ENCODE measurements at regions not wholly inside any gene's neighbourhood (a gene's known extent, or its start where the extent isn't known, plus 50 kb on each side); places are given as distances from the start of the nearest gene placed in this dataset.

DNA sequence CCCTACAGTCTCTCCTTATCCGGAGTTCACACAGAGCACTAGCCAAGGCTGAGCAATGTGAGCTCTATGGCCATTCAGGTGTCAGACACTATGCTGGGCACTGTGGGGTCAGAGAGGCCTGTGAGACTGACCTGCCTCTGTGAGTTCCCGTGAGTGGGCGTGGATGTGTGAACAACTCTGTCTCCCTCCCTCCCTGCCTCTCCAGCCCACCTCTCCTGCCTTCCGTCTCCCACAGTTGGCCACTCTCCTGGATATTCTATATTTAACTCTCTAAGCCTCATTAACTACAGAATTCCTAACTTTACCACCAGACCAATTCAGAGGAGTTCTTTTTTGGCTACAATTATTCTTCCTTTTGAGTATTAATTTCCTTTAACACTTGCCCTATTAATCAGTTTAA, 191.6 kb upstream of the NCAM1 start:
- DNase-seq, result no peak

DNA sequence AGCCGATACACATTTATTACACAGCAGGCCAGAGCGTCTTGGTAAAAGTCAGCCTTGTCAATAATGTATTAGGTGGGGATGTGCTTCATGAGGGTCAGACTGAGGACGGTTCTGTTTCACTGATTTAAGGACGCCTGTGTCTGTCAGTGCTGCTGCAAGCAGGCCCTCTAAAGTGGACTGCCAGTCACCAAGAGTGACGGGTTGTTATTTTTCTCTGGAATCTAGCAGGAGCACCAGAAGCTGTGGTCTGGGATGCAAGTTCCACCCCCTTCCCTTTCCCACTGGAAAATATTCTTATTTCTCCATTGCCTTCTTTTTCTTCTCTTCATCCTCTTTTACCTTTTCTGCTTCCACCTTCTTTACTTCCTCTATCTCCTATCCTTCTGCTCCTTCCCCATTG, 191.2 kb upstream of the NCAM1 start:
- no peak for DNase-seq

DNA sequence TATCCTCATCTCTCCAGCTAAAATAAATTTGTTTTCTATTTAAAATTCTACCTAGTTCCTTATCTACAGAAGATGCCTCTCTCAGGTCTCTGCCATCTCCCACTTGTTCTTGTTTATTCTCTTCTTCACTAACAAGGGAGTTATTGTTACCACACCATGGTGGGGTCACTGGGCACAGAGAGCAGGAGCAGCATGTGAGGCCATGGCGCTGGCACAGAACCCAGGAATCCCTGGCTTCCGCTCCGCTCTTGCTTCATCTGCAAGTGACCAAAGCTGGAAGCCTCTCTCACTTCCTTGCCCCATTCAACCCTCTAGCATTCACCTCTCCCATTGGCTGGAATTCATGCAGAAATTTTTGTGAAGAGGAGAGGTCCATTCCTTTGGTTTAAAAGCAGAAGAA, 190.7 kb upstream of the NCAM1 start:
- no peak for DNase-seq

- no peak for DNase-seq
Measured at GRCh38 chr11:112771851-112772250, 189.4 kb upstream of the NCAM1 start.

DNA sequence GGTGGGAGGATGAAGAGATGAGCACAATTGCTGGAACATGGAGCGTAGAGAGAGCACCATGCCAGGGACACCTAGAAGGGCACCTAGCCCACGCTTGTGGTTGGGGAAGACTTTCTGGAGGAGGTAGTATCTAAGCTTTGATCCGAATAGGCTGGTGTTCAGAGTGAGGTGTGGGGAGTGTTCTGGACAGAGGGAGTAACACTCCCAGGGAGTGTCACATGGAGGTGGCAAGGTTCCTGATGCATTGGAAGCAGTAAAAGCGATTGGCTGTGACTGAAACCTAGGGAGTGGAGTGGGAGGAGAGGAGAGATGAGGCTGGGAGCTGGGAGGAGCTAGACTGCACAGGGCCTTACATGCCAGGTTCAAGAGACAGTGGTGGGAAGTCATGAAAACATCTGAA, 188.0 kb upstream of the NCAM1 start:
- DNase-seq, result no peak

DNA sequence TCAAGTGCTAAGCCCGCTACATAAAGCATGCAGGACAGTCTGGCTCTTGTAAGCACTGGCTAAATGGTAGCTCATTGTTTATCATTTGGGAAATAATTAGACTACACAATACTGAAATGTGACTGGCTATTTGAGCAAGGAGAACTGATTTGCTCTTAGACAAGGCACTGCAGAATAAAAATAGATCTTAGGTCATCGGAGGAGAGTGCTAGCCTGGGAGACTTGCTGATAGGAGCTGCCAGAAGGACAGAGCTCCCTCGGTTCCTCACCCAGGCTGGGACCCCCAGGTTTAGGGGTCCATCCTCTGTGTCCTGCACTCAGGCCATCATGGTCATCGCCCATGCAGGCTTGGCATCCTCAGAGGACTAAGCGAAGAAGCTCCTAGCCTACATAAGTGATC, 184.4 kb upstream of the NCAM1 start:
- no peak for DNase-seq

DNA sequence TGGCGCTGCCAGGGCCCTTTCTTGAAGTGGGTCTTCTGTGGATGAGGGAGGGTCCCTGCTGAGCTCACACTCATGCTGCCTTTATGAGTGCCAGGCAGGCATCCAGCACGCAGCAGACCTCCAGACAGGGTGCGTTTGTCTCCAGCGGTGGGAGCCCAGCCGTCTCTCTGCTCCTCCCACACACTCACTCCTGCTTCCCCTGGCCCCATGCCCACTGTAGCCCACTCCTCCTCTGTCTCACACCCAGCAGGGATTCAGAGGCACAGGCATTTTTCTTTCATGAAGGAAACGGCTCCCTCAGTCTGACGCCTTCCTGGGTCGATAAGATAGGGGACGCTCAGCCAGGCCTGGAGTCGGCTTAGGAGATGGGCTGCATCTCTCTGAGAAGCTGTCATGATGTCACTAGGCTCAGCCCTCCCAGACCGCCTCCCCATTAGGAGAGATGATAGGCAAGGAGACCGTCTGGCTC, 183.9 kb upstream of the NCAM1 start:
- no peak for DNase-seq

DNA sequence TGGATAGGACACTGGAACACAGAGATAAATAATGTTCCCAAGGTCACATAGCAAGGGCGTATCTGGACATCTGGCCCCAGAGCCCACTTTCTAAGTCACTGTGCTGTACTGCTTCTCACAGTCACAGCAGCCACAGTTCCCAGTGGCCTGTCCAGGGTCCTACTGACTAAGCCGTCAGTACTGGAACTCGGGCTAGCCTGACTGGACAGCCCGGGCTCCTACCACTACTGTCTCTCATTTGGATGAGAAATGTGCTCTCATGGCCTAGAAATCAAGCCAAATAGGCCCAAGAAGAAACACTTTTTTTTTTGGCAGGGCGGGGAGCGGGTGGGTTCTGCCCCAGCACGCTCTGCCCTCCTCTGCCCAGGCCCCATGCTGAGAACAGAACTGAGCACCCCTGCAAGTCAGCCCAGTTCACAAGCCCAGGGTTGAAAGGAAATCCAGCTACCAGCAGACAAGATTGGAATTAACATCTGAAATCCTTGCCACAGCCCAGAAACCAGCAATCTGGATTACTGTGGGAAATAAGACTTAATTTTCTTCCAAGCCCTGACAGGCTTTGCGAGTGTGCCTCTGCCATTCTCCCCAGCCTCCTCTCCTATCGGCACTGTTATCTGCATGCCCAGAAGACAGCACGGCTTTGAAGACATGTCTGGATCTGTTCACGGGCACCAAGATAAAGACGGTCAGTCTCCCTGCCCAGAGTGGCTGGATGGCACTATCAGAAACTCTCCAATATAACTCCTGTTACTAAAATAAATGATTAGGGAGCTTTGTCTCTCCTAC, 182.9 kb upstream of the NCAM1 start:
- DNase-seq, result no peak

GRCh38 chr11:112778877-112779266, 182.3 kb upstream of the NCAM1 start:
- DNase-seq, result no peak

DNA sequence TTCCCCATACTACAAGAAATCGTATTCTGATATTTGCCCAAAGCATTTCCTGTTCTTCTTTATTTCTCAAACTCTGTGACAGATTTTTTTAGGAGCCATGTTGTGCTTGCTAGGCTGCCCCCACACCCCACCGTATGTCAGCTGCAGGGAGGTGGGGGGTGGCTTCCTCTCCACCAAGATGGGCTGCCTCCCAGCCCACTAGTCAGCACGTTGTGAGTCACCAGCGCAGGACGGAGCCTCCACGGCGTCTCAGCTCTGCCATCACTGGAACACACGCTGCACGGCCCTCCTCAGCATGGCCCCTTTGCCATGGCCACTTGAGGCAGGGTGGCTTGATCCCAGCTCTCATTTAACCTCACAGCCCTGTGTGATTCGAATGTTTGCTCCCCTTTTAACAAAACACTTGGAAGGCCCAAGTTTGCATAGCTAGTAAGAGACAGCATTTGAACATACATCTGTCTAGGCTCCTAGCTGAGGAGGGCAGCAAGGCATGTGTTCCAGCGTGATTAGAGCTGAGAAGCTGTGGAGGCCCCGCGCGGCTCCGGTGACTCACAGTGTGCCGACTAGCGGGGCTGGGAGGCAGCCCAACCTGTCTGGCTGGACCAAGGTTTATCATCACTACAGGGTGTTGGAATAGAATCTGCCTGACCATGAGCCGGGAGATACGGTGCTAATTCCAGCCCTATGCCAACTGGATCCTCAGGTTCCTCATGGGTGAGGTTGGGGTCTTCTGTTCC, 180.7 kb upstream of the NCAM1 start:
- no peak for DNase-seq

DNA sequence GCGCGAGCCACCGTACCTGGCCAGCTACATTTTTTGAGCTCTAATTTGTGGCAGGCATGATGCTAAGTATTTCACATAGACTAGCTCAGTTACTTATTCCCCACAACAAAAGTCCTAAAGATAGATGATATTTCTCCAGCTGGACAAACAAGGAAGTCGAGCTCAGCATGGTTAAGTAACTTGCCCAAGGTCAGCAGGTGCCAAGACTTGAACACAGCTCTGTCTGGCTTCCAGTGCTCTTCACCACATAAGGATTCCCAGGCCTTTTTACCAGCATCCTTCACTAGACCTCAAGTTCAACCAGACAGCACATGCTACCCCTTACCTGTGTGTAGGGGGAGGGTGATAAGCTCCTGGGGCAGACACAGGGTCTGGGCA, 177.3 kb upstream of the NCAM1 start:
- no peak for DNase-seq

GRCh38 chr11:112784323-112785073, 176.7 kb upstream of the NCAM1 start:
- no peak for DNase-seq

GRCh38 chr11:112785149-112785548, 176.1 kb upstream of the NCAM1 start:
- DNase-seq, result no peak

DNA sequence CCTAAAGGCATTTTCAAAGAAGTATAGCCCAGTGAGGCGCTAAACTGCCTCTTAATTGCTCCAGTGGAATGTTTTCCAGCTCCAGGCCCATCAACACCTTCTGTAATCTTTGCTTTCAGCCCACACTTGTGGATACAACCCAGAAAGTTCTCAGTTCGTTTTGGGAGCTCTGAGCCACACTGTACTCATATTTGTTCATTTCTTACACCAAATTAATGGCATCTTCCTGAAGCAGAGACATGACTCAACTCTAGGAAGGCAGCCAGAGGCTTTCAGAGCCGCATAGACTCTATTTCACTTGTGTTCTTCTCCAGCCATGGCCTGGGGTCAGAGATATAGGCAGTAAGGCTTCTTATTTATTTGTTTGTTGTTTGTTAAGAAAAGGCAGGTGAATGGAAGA, 175.5 kb upstream of the NCAM1 start:
- DNase-seq, result no peak

GRCh38 chr11:112786196-112786595, 175.0 kb upstream of the NCAM1 start:
- no peak for DNase-seq

GRCh38 chr11:112786886-112787530, 174.2 kb upstream of the NCAM1 start:
- DNase-seq, result no peak

DNA sequence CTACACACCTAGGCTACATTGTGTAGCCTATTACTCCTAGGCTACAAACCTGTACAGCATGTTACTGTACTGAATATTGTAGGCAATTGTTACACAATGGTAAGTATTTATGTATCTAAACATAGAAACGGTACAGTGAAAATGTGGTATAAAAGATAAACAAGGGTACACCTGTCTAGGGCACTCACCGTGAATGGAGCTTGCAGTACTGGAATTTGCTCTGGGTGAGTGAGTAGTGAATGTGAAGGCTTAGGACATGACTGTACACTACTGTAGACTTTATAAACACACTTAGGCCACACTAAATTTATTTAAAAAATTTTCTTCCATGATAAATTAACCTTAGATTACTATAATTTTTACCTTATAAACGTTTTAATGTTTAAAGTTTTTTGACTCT, 171.7 kb upstream of the NCAM1 start:
- DNase-seq, result no peak

DNA sequence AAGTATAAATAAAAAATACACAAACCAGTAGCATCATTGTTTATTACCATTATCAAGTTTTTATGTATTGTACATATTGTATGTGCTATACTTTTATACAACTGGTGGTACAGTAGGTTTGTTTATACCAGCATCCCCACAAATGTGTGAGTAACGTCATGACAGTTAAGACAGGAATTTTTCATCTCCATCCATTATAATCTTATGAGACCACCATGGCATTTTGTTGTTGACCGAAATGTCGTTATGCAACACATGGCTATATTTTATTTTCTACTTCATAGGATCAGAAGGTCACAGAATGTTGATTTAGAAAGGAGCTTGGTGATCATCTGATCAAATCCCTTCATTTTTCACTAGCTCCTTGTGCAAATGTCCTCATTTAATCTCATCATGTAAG, 170.9 kb upstream of the NCAM1 start:
- DNase-seq, result no peak

DNA sequence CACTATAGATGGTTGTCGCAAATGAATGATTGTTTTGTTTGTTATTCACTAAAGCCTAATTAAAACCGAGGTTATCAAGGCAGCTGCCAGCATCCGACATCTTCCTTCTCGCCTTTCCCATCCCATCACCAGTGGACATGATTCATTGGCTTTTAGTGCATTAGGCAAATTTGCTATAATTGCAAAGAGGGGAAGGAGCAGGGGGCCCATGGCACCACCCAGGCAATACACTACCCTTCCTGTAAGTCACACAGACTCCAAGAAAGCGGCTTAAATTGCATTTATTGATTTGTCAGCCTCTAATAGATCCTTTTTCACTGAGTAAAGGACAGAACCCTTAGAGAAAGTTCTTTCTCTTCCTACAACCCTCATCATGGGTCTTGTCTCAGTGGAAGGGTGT, 169.2 kb upstream of the NCAM1 start:
- DNase-seq, result no peak

DNA sequence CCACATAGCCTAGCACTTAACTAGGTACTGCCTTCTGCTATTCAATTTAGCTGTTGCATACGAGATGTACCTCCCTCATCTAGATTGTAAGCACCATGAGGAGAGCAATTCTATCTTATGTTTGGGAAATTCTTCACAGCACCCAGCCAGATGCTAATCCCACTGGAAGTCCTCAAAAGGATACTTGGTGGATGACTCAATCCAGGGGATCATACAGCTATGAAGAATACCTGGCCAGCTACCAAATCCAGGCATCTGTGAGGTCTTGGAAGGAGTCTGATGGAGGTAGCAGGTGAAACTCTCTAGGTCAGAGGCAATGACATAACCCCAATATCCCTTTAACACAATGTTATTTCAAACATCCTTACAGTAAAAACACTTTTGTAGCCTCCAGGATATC, 167.8 kb upstream of the NCAM1 start:
- no peak for DNase-seq

GRCh38 chr11:112794331-112794846, 166.8 kb upstream of the NCAM1 start:
- DNase-seq, result no peak

DNA sequence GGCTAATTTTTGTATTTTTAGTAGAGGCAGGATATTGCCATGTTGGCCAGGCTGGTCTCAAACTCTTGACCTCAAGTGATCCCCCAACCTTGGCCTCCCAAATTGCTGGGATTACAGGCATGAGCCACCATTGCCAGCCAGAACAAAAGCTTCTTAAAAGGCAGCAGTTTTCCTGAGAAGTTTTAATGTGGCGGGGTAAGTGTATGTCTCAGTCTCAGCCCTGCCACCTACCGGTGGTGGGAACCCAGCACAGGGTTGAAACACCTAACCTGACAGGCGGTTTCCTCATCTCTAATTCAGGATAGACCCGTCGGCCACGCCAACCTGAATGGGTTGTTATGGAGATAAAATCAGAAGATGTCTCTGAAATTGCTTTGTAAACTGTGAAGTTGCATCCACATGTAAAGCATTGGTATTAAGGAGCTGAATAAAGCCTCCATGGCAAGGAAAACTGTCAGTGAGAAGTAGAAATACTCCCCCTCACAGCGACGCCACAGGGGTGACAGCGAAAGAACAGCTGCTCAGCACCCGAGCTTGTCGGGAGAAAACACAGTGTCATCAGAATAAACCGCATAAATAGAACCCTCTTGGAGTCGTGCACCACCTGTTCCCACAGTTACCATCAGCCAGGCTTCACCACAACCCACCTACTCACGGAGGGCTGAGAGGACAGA, 165.9 kb upstream of the NCAM1 start:
- DNase-seq, result no peak

Measured in activated effector memory CD4-positive, alpha-beta T cell treated with anti-CD3 and anti-CD28 coated beads, Interleukin-2, amount 50 U/mL, for 16 hours (primary cell).